CD4-positive, alpha-beta T cell treated with Interleukin-4 for 1 hour (primary cell): ENCODE measurements at regions not wholly inside any gene's neighbourhood (a gene's known extent, or its start where the extent isn't known, plus 50 kb on each side); places are given as distances from the start of the nearest gene placed in this dataset.

ENCODE experiments used
- DNase-seq, 2 donors: peaks; one replicate each; pipeline ENCODE4 v3.0.0-alpha.2; 2020 to 2022

DNA sequence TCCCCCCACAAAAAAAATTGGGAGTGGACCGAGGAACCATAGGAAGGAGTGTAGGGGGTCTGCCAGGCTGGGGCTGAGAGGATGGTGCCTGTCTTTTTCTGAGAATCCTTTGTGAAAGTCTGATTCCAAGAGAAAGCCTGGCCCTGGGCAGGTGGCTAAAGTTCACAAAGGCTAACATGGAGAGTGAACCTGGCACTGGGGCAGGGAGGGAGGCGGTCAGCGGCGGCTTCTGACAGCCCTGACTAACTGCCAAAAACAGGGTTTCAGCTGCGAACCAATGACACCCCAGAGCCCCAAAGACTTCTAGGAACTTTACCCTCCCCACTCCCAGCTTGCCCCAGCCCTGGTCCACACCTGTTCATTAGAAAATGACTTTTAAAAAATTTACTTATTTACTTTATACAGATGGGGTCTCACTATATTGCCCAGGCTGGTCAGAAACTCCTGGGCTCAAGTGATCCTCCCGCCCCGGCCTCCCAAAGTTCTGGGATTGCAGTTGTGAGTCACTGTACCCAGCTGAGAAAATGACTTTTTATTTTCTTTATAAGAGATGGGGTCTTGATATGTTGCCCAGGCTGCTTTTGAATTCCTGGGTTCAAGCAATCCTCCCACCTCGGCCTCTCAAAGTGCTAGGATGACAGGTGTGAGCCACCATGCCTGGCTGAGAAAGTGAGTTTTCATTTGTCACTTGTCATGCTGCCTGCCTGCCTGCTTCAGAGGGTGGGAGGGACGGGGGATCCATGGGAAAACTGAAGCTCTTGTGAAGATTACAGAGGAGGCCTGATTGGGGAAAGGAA lies 61.0 kb upstream of the DUSP5 start:
- no peak for DNase-seq

- DNase-seq, result no peak
These were observed 60.4 kb upstream of the DUSP5 start for GRCh38 chr10:110437351-110437605.

DNA sequence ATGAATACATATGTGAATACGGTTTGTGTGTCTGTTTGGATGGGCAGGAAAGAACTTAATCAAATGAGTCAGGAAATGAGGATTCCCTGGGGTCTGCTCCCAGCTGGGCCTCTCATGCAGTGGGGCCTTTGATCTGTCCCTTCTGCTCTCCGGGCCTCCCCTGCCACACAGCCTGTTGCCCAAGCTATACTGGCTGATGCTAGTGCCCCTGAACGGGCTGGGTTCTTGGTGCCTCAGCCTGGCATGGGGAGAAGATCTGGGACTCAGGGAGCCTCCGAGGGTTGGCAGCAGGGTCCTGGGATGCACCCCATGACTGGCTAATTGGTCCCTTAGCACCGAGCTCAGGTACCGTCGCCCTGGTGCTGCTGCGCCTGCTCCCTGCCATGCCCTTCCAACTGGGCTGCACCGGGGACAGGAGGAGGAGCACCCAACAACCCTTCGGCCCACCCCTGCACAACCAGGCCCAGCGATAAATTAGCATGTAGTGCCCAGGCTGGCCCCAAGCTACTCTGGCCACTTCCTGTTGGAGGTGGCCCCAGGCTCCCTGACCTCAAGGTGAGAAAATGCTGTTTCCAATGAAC lies 59.9 kb upstream of the DUSP5 start:
- no peak for DNase-seq

- DNase-seq, result no peak
These were observed 55.0 kb upstream of the DUSP5 start for GRCh38 chr10:110442746-110443145.

DNA sequence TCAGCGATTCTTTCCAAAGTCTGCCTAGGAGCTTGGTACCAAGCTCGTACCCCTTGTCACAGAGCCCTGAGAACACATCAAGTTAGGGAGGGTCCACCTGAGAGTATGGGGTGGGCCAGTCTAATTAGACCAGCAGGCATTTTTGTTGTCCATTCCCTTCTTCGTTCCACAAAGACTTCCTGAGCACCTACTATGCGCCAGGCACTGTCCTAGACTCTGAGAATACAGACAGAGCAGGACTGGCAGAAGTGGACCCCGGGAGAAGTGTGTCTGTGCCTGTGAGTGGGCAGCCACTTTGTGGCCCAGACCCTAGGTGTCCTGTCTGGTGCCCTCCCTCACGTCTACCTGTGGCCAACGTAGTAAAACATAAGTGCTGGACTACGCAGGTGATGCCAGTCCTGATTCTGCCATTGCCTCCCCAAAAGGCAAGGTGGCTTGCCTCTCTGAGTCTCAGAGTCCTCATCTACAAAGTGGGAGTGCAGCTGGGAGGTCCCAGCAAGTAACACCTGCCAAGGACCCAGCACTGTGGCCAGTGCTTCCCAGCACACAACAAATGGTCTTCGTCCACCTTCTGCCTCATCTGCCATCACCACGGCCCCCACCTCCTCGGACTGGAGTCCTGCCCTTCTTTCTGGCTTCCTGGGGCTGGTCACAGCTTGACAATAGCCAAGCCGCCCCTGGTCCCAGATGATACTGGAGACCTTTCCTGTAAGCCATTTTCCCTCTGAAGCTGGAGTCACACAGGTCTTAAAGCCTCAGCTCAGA lies 54.3 kb upstream of the DUSP5 start:
- no peak for DNase-seq

- DNase-seq, result no peak
These were observed 53.7 kb upstream of the DUSP5 start for GRCh38 chr10:110444004-110444337.

DNA sequence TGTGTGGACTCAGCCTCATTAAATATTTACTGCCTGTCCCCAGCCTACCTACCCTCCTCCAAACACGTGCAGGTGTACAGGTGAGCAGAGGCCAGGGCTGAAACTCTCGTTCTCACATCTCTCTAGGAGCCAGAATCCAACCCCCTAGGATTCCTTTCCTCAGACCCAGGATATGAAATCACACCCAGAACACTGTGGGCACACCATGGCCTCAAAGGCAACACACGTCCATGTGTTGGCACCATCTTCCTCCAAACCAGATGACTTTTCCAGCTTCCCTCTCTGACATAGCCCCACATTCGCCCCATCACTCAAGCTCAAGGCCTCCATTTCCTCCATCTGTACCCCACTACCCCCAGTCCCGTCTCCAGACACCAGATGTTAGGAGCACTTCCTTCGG lies 51.8 kb upstream of the DUSP5 start:
- DNase-seq, result no peak

DNA sequence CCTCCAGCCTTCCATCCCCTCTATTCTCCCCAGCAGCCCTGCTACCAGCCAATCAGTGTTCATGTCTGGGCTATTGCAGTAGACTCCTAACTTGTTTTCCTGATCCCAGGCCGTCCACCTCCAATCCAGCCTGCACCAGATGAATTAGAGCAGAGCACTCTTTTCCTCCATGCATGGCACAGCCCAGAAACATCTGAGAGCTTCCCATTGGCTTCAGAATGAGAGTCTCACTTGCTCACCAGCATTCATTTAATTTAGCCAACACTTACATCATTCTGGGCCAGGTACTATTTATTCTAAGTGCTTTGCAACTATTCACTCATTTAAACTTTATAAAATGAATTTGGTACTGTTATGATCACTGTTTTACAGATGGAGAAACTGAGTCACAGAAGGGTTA lies 51.4 kb upstream of the DUSP5 start:
- no peak for DNase-seq

- no peak for DNase-seq
These were observed 50.6 kb upstream of the DUSP5 start for GRCh38 chr10:110446954-110447608.

DNA sequence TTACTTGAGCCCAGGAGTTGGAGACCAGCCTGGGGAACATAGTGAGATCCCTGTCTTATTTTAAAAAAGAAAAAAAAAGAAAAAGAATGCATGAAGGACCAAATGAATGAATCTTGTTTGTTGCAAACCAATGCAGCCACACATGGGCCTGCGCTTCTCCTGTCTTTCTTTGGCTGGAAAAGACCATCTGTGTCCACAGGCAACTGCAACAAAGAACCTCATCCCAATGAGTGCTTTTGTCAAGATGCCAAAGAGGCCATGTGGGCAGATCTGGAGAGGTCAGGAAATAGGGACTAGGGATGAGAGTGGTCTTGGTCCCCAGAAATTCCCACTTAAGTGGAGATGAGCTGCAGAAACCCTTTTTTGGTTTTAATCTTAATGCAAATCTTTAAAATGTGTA lies 49.8 kb upstream of the DUSP5 start:
- no peak for DNase-seq
